AG08395 (cell line): ENCODE measurements at regions not wholly inside any gene's neighbourhood (a gene's known extent, or its start where the extent isn't known, plus 50 kb on each side); places are given as distances from the start of the nearest gene placed in this dataset.
"Not testable (repeated sequence)": the region's sequence is repeated elsewhere in the genome, so short reads cannot be mapped to it uniquely, and the experiment has no call there.

Source experiments
- DNase-seq: peaks from one replicate; pipeline ENCODE4 v3.0.0; 2012; ENCODE audit warnings: mixed read lengths, low spot score

- DNase-seq = not testable (repeated sequence)
Measured at GRCh38 chr4:82077471-82077995, 296.3 kb downstream of the HNRNPD start.

- DNase-seq = no peak
Measured at GRCh38 chr4:82076809-82077208, 297.0 kb downstream of the HNRNPD start.

- DNase-seq = no peak
Measured at GRCh38 chr4:82076359-82076758, 297.4 kb downstream of the HNRNPD start.

- DNase-seq = no peak
Measured at GRCh38 chr4:82071951-82072350, 301.8 kb downstream of the HNRNPD start.

GRCh38 chr4:82069883-82070638 is 303.7 kb downstream of the HNRNPD start:
- no peak for DNase-seq

- DNase-seq = no peak
Measured at GRCh38 chr4:82063017-82063416, 310.8 kb downstream of the HNRNPD start.

- DNase-seq = no peak
Measured at GRCh38 chr4:82057990-82058544, 315.7 kb downstream of the HNRNPD start.

GRCh38 chr4:82055156-82055555 is 318.6 kb downstream of the HNRNPD start:
- no peak for DNase-seq

GRCh38 chr4:82053396-82053795 is 320.4 kb downstream of the HNRNPD start:
- DNase-seq = no peak

GRCh38 chr4:82050796-82051195 is 323.0 kb downstream of the HNRNPD start:
- no peak for DNase-seq

GRCh38 chr4:82049294-82049693 is 324.5 kb downstream of the HNRNPD start:
- no peak for DNase-seq

GRCh38 chr4:82047731-82048130 is 326.1 kb downstream of the HNRNPD start:
- no peak for DNase-seq

GRCh38 chr4:82046796-82047195 is 327.0 kb downstream of the HNRNPD start:
- no peak for DNase-seq

GRCh38 chr4:82045267-82045666 is 328.5 kb downstream of the HNRNPD start:
- no peak for DNase-seq

GRCh38 chr4:82044141-82044993 is 329.4 kb downstream of the HNRNPD start:
- DNase-seq = peak; percentile 19

GRCh38 chr4:82043809-82044137 is 330.0 kb downstream of the HNRNPD start:
- no peak for DNase-seq

- no peak for DNase-seq
Measured at GRCh38 chr4:82043081-82043808, 330.5 kb downstream of the HNRNPD start.

- no peak for DNase-seq
Measured at GRCh38 chr4:82042042-82042441, 331.7 kb downstream of the HNRNPD start.

GRCh38 chr4:82038936-82039335 is 334.9 kb downstream of the HNRNPD start:
- DNase-seq = no peak

GRCh38 chr4:82036181-82036580 is 337.6 kb downstream of the HNRNPD start:
- DNase-seq = no peak

- no peak for DNase-seq
Measured at GRCh38 chr4:82034878-82035277, 338.9 kb downstream of the HNRNPD start.

GRCh38 chr4:82033862-82034261 is 339.9 kb downstream of the HNRNPD start:
- DNase-seq = no peak
